AG04450 (cell line): ENCODE measurements at regions not wholly inside any gene's neighbourhood (a gene's known extent, or its start where the extent isn't known, plus 50 kb on each side); places are given as distances from the start of the nearest gene placed in this dataset. TPM values are rescaled to one million over a fixed set of nuclear protein-coding genes. Genes with fewer than 3 reads are reported as not detected.

Experiments used
- CTCF ChIA-PET: fragments of 300-600, 350-600 bp; formaldehyde crosslinking; extraction: SDS; loops from one replicate; lab custom pipeline; 2022; ENCODE audit warnings: antibody characterized with exemption, inconsistent platforms; lab: Charles Lee
- POLR2A ChIA-PET: fragments of 350-600 bp; formaldehyde crosslinking; extraction: SDS; loops from one replicate; lab custom pipeline; 2021; ENCODE audit warnings: antibody characterized with exemption, inconsistent platforms; lab: Yijun Ruan, JAX
- DNase-seq: peaks from one replicate; pipeline ENCODE4 v3.0.0-alpha.2; 2011; ENCODE audit warnings: low read depth, low spot score
- H3K27ac ChIP-seq: one replicate; pipeline ENCODE4 v1.5.1; 2012; ENCODE audit warnings: low read depth, low read length, control low read depth
- H3K27me3 ChIP-seq: one replicate; pipeline ENCODE4 v1.6.0; 2012; ENCODE audit warnings: low read length; ENCODE audit not compliant: control insufficient read depth, insufficient read depth
- H3K4me3 ChIP-seq: 2 replicates; pipeline ENCODE4 v1.5.1; 2011; ENCODE audit warnings: mild to moderate bottlenecking, low read depth, low read length, control low read depth
- H3K9me3 ChIP-seq: 2 replicates; pipeline ENCODE4 v1.5.1; 2012; ENCODE audit warnings: low read length; ENCODE audit not compliant: control insufficient read depth, insufficient read depth
- CTCF ChIP-seq: IDR thresholded peaks from 2 replicates; pipeline ENCODE4 v1.5.1; 2011; ENCODE audit warnings: low read depth, low read length, control low read depth, inconsistent platforms
- small RNA-seq: library from RNA; depleted of rRNA; stranded (forward); fragments of <200 nt; gene quantifications from one replicate; pipeline ENCODE3, GENCODE V24; 2012; ENCODE audit warnings: low read depth; ENCODE audit not compliant: insufficient read length

- Histone ChIP-seq H3K27me3 (peaks cover 2% of the 10 kb centered on the region), H3K27ac (no peak overlapping the region), H3K4me3 (no peak overlapping the region), H3K9me3 (no peaks in the 10 kb centered on the region)
- POLR2A ChIA-PET: no interaction called here
- CTCF ChIA-PET: no interaction called here
- DNase-seq: no peak
- TF ChIP-seq CTCF: no peak
Measured at GRCh38 chr9:33742519-33742918, 52.8 kb upstream of the PRSS3 start.

Small RNA genes in the stretch of these regions (small RNA-seq; reads per million reads assigned to genes)
- gene TRBV22OR9-2 (not detected), gene TRBV26OR9-2 (not detected)
